K562 (cell line): ENCODE measurements at regions not wholly inside any gene's neighbourhood (a gene's known extent, or its start where the extent isn't known, plus 50 kb on each side); places are given as distances from the start of the nearest gene placed in this dataset.

Source experiments
- C11orf30 ChIP-seq: fragments of 450-650 bp; IDR thresholded peaks from 2 replicates; pipeline ENCODE4 v1.6.1; 2016; ENCODE audit warnings: low read depth, mild to moderate bottlenecking
- CLOCK ChIP-seq: fragments of 250-450 bp; sonication (Bioruptor Pico); IDR thresholded peaks from 2 replicates; pipeline ENCODE4 v1.4.0; 2020; ENCODE audit warnings: mild to moderate bottlenecking, moderate library complexity, borderline replicate concordance
- CUX1 ChIP-seq: fragments of 200-800 bp; sonication (Bioruptor generic); IDR thresholded peaks from 2 replicates; pipeline ENCODE4 v1.6.1; 2016; ENCODE audit warnings: missing genetic modification characterization, missing compliant biosample characterization
- ETV1 ChIP-seq: fragments of 450-650 bp; conservative IDR thresholded peaks from 2 replicates; pipeline ENCODE4 v1.6.1; 2016; ENCODE audit warnings: missing genetic modification characterization, control low read depth, low read depth, missing compliant biosample characterization
- GATAD2A ChIP-seq: fragments of 450-650 bp; IDR thresholded peaks from 2 replicates; pipeline ENCODE4 v1.6.1; 2017
- MLX ChIP-seq, 2 experiments: fragments of 450-650 bp in 1 of 2; sonication (generic) in 1 of 2; formaldehyde crosslinking; conservative IDR thresholded peaks; 2 replicates each; pipeline versions ENCODE4 v1.4.0 to v1.8.1; 2020 to 2022; ENCODE audit warnings: mild to moderate bottlenecking in 1 of 2, missing genetic modification reagents in 1 of 2
- RFX1 ChIP-seq: fragments of 450-650 bp; IDR thresholded peaks from 2 replicates; pipeline ENCODE4 v1.6.1; 2016; ENCODE audit warnings: mild to moderate bottlenecking, moderate library complexity
- ZBTB7A ChIP-seq: IDR thresholded peaks from 2 replicates; pipeline ENCODE4 v1.6.1; 2011; ENCODE audit warnings: low read depth, mild to moderate bottlenecking, low read length, moderate library complexity, borderline replicate concordance; ENCODE audit not compliant: control insufficient read depth
- ZNF239 ChIP-seq: fragments of 250-450 bp; sonication (Bioruptor Pico); IDR thresholded peaks from 2 replicates; pipeline ENCODE4 v1.4.0; 2020; ENCODE audit warnings: mild to moderate bottlenecking
- TF ChIP-seq, protein P1 (sequence below): fragments of 150-350 bp; IDR thresholded peaks from 2 replicates; pipeline ENCODE4 v1.6.1; 2014; ENCODE audit warnings: low read depth, mild to moderate bottlenecking, low read length, borderline replicate concordance
- TF ChIP-seq, protein P2 (sequence below): fragments of 250-450 bp; sonication (Bioruptor Pico); IDR thresholded peaks from 2 replicates; pipeline ENCODE4 v1.5.0; 2022; ENCODE audit warnings: mild to moderate bottlenecking

GRCh38 chr2:157934684-157935377 lies 58.7 kb upstream of the ACVR1 start (continued):
- TF ChIP-seq, protein P1, sequence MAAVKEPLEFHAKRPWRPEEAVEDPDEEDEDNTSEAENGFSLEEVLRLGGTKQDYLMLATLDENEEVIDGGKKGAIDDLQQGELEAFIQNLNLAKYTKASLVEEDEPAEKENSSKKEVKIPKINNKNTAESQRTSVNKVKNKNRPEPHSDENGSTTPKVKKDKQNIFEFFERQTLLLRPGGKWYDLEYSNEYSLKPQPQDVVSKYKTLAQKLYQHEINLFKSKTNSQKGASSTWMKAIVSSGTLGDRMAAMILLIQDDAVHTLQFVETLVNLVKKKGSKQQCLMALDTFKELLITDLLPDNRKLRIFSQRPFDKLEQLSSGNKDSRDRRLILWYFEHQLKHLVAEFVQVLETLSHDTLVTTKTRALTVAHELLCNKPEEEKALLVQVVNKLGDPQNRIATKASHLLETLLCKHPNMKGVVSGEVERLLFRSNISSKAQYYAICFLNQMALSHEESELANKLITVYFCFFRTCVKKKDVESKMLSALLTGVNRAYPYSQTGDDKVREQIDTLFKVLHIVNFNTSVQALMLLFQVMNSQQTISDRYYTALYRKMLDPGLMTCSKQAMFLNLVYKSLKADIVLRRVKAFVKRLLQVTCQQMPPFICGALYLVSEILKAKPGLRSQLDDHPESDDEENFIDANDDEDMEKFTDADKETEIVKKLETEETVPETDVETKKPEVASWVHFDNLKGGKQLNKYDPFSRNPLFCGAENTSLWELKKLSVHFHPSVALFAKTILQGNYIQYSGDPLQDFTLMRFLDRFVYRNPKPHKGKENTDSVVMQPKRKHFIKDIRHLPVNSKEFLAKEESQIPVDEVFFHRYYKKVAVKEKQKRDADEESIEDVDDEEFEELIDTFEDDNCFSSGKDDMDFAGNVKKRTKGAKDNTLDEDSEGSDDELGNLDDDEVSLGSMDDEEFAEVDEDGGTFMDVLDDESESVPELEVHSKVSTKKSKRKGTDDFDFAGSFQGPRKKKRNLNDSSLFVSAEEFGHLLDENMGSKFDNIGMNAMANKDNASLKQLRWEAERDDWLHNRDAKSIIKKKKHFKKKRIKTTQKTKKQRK = no peak
- no peak for TF ChIP-seq RFX1
- no peak for TF ChIP-seq CLOCK
- TF ChIP-seq C11orf30 = peak; percentile 91
- no peak for TF ChIP-seq GATAD2A
- TF ChIP-seq, protein P2, sequence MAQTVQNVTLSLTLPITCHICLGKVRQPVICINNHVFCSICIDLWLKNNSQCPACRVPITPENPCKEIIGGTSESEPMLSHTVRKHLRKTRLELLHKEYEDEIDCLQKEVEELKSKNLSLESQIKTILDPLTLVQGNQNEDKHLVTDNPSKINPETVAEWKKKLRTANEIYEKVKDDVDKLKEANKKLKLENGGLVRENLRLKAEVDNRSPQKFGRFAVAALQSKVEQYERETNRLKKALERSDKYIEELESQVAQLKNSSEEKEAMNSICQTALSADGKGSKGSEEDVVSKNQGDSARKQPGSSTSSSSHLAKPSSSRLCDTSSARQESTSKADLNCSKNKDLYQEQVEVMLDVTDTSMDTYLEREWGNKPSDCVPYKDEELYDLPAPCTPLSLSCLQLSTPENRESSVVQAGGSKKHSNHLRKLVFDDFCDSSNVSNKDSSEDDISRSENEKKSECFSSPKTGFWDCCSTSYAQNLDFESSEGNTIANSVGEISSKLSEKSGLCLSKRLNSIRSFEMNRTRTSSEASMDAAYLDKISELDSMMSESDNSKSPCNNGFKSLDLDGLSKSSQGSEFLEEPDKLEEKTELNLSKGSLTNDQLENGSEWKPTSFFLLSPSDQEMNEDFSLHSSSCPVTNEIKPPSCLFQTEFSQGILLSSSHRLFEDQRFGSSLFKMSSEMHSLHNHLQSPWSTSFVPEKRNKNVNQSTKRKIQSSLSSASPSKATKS = no peak
- TF ChIP-seq CUX1 (CRISPR knock-in tag) = no peak
- TF ChIP-seq ZNF239 (CRISPR knock-in tag) = no peak
- no peak for TF ChIP-seq MLX (CRISPR knock-in tag; conservative IDR thresholded peaks at IDR 0.05)
- no peak for TF ChIP-seq ZBTB7A
- no peak for TF ChIP-seq ETV1
